IMR-90 (cell line): ENCODE measurements at regions not wholly inside any gene's neighbourhood (a gene's known extent, or its start where the extent isn't known, plus 50 kb on each side); places are given as distances from the start of the nearest gene placed in this dataset.

Experiments used
- NFE2L2 ChIP-seq: fragments of 150-350 bp; IDR thresholded peaks from 2 replicates; pipeline ENCODE4 v1.6.1; 2016; ENCODE audit warnings: low read depth, mild to moderate bottlenecking, low read length
- POLR2A ChIP-seq: IDR thresholded peaks from 2 replicates; pipeline ENCODE4 v1.6.1; 2012; ENCODE audit warnings: mild to moderate bottlenecking, low read depth, low read length
- TF ChIP-seq, protein P1 (sequence below): fragments of 150-350 bp; IDR thresholded peaks from 2 replicates; pipeline ENCODE4 v1.6.1; 2017; ENCODE audit warnings: mild to moderate bottlenecking, antibody characterized with exemption, low read length, low read depth
- TF ChIP-seq, protein P2 (sequence below): conservative IDR thresholded peaks from 2 replicates; pipeline ENCODE4 v1.5.1; 2012; ENCODE audit warnings: mild to moderate bottlenecking, low read depth, low read length, improper control_type of control experiment

DNA sequence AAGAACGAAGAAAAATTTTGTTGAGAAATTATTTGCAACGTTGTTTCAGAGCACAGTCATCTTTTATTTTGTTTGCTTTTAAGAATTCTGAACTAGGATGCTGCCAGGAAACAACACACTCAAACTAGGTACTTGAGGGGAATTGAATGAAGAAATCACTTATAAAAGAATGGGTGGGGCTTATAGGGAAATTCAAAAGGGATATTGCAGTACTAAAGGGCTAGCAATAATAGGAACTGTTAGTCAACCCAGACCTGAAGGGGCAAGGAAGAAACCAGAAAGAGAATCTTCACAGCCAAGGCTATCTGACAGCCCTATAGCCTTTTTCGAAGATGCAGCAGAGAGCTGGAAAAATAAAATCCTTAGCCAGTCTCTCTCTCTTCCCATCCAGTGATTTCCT is 179.3 kb downstream of the RPRM start:
- TF ChIP-seq, protein P1, sequence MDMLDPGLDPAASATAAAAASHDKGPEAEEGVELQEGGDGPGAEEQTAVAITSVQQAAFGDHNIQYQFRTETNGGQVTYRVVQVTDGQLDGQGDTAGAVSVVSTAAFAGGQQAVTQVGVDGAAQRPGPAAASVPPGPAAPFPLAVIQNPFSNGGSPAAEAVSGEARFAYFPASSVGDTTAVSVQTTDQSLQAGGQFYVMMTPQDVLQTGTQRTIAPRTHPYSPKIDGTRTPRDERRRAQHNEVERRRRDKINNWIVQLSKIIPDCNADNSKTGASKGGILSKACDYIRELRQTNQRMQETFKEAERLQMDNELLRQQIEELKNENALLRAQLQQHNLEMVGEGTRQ = no peak
- TF ChIP-seq POLR2A (no peak), NFE2L2 (no peak)
- TF ChIP-seq, protein P2, sequence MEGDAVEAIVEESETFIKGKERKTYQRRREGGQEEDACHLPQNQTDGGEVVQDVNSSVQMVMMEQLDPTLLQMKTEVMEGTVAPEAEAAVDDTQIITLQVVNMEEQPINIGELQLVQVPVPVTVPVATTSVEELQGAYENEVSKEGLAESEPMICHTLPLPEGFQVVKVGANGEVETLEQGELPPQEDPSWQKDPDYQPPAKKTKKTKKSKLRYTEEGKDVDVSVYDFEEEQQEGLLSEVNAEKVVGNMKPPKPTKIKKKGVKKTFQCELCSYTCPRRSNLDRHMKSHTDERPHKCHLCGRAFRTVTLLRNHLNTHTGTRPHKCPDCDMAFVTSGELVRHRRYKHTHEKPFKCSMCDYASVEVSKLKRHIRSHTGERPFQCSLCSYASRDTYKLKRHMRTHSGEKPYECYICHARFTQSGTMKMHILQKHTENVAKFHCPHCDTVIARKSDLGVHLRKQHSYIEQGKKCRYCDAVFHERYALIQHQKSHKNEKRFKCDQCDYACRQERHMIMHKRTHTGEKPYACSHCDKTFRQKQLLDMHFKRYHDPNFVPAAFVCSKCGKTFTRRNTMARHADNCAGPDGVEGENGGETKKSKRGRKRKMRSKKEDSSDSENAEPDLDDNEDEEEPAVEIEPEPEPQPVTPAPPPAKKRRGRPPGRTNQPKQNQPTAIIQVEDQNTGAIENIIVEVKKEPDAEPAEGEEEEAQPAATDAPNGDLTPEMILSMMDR = no peak
